NT2/D1 (cell line): ENCODE measurements at regions not wholly inside any gene's neighbourhood (a gene's known extent, or its start where the extent isn't known, plus 50 kb on each side); places are given as distances from the start of the nearest gene placed in this dataset.

ENCODE experiments used
- SUZ12 ChIP-seq: IDR thresholded peaks from 2 replicates; pipeline ENCODE4 v1.6.1; 2011; ENCODE audit not compliant: insufficient read length, insufficient read depth; ENCODE audit errors: extremely low read depth
- YY1 ChIP-seq: IDR thresholded peaks from 2 replicates; pipeline ENCODE4 v1.6.1; 2011; ENCODE audit not compliant: insufficient read length, insufficient read depth
- ZNF274 ChIP-seq: IDR thresholded peaks from 2 replicates; pipeline ENCODE4 v1.6.1; 2011; ENCODE audit warnings: mild to moderate bottlenecking, low read depth, low read length

- TF ChIP-seq YY1, result no peak
- TF ChIP-seq ZNF274, result no peak
- TF ChIP-seq SUZ12, result no peak
Measured at GRCh38 chr13:22642088-22642487, 538.7 kb upstream of the SGCG start.
